GM19043 (cell line): ENCODE measurements at regions not wholly inside any gene's neighbourhood (a gene's known extent, or its start where the extent isn't known, plus 50 kb on each side); places are given as distances from the start of the nearest gene placed in this dataset.

Experiments
- ATAC-seq: cut with Tn5 transposase; IDR thresholded peaks from one replicate; pipeline ENCODE4 v1.9.1; 2021; ENCODE audit warnings: low read depth; ENCODE audit not compliant: unreplicated experiment

GRCh38 chr3:189449084-189449483, 182.1 kb upstream of the TP63 start:
- ATAC-seq: no peak

- no peak for ATAC-seq
These were observed 176.2 kb upstream of the TP63 start for GRCh38 chr3:189455009-189455408.

- no peak for ATAC-seq
These were observed 175.4 kb upstream of the TP63 start for GRCh38 chr3:189455641-189456417.

GRCh38 chr3:189457201-189457607, 174.0 kb upstream of the TP63 start:
- no peak for ATAC-seq

GRCh38 chr3:189457631-189458412, 173.4 kb upstream of the TP63 start:
- no peak for ATAC-seq

- ATAC-seq: no peak
These were observed 172.7 kb upstream of the TP63 start for GRCh38 chr3:189458528-189458927.

GRCh38 chr3:189459231-189459630, 172.0 kb upstream of the TP63 start:
- no peak for ATAC-seq

GRCh38 chr3:189460511-189460910, 170.7 kb upstream of the TP63 start:
- ATAC-seq: no peak

GRCh38 chr3:189464799-189465198, 166.4 kb upstream of the TP63 start:
- no peak for ATAC-seq

- no peak for ATAC-seq
These were observed 165.2 kb upstream of the TP63 start for GRCh38 chr3:189466004-189466403.

GRCh38 chr3:189467451-189467850, 163.7 kb upstream of the TP63 start:
- ATAC-seq: no peak

- ATAC-seq: no peak
These were observed 156.2 kb upstream of the TP63 start for GRCh38 chr3:189474944-189475343.

- ATAC-seq: no peak
These were observed 153.6 kb upstream of the TP63 start for GRCh38 chr3:189477614-189478013.

- no peak for ATAC-seq
These were observed 144.6 kb upstream of the TP63 start for GRCh38 chr3:189486556-189486955.

GRCh38 chr3:189488241-189488767, 142.9 kb upstream of the TP63 start:
- ATAC-seq: no peak

- ATAC-seq: no peak
These were observed 140.9 kb upstream of the TP63 start for GRCh38 chr3:189490337-189490736.

GRCh38 chr3:189490749-189491148, 140.4 kb upstream of the TP63 start:
- no peak for ATAC-seq

- no peak for ATAC-seq
These were observed 139.4 kb upstream of the TP63 start for GRCh38 chr3:189491831-189492230.

GRCh38 chr3:189493271-189493670, 137.9 kb upstream of the TP63 start:
- no peak for ATAC-seq

- ATAC-seq: no peak
These were observed 136.6 kb upstream of the TP63 start for GRCh38 chr3:189494632-189495031.

GRCh38 chr3:189496375-189497138, 134.6 kb upstream of the TP63 start:
- ATAC-seq: no peak
